HG03066 (cell line): ENCODE measurements at regions not wholly inside any gene's neighbourhood (a gene's known extent, or its start where the extent isn't known, plus 50 kb on each side); places are given as distances from the start of the nearest gene placed in this dataset.
"Not testable (repeated sequence)": the region's sequence is repeated elsewhere in the genome, so short reads cannot be mapped to it uniquely, and the experiment has no call there.

Source experiments
- ATAC-seq: cut with Tn5 transposase; IDR thresholded peaks from one replicate; pipeline ENCODE4 v1.9.1; 2021; ENCODE audit warnings: low read depth; ENCODE audit not compliant: unreplicated experiment

- ATAC-seq: no peak
These were observed 550.0 kb downstream of the BRINP3 start for GRCh38 chr1:189927641-189928040.

GRCh38 chr1:189929501-189930099, 548.1 kb downstream of the BRINP3 start:
- ATAC-seq: no peak

- no peak for ATAC-seq
These were observed 540.8 kb downstream of the BRINP3 start for GRCh38 chr1:189936861-189937260.

GRCh38 chr1:189939967-189940366, 537.7 kb downstream of the BRINP3 start:
- no peak for ATAC-seq

- no peak for ATAC-seq
These were observed 535.7 kb downstream of the BRINP3 start for GRCh38 chr1:189941922-189942321.

- ATAC-seq: no peak
These were observed 518.9 kb downstream of the BRINP3 start for GRCh38 chr1:189958756-189959155.

- no peak for ATAC-seq
These were observed 516.9 kb downstream of the BRINP3 start for GRCh38 chr1:189960769-189961168.

GRCh38 chr1:189962181-189962580, 515.5 kb downstream of the BRINP3 start:
- ATAC-seq: no peak

- ATAC-seq: no peak
These were observed 507.1 kb downstream of the BRINP3 start for GRCh38 chr1:189970331-189971230.

GRCh38 chr1:189971656-189972055, 506.0 kb downstream of the BRINP3 start:
- ATAC-seq: no peak

GRCh38 chr1:189977184-189977583, 500.5 kb downstream of the BRINP3 start:
- no peak for ATAC-seq

- ATAC-seq: no peak
These were observed 494.3 kb downstream of the BRINP3 start for GRCh38 chr1:189983166-189983890.

GRCh38 chr1:189986516-189986915, 491.1 kb downstream of the BRINP3 start:
- no peak for ATAC-seq

GRCh38 chr1:189987509-189987908, 490.2 kb downstream of the BRINP3 start:
- no peak for ATAC-seq

GRCh38 chr1:189992856-189993255, 484.8 kb downstream of the BRINP3 start:
- ATAC-seq: no peak

GRCh38 chr1:190000365-190000872, 477.2 kb downstream of the BRINP3 start:
- ATAC-seq: no peak

- ATAC-seq: no peak
These were observed 476.5 kb downstream of the BRINP3 start for GRCh38 chr1:190001187-190001586.

GRCh38 chr1:190003376-190003775, 474.3 kb downstream of the BRINP3 start:
- no peak for ATAC-seq

- ATAC-seq: no peak
These were observed 466.1 kb downstream of the BRINP3 start for GRCh38 chr1:190011585-190011984.

- ATAC-seq: not testable (repeated sequence)
These were observed 458.5 kb downstream of the BRINP3 start for GRCh38 chr1:190019151-190019550.

GRCh38 chr1:190019717-190020116, 457.9 kb downstream of the BRINP3 start:
- no peak for ATAC-seq
